Endodermal cell (in vitro differentiated cells): ENCODE measurements at regions not wholly inside any gene's neighbourhood (a gene's known extent, or its start where the extent isn't known, plus 50 kb on each side); places are given as distances from the start of the nearest gene placed in this dataset.

Experiments used
- DNase-seq: peaks from one replicate; pipeline ENCODE4 v3.0.0-alpha.2; 2017
- H3K27ac ChIP-seq: 2 replicates; pipeline ENCODE4 v1.5.1; 2013; ENCODE audit warnings: mild to moderate bottlenecking, low read depth, low read length, moderate library complexity
- H3K27me3 ChIP-seq: 2 replicates; pipeline ENCODE4 v1.6.1; 2013; ENCODE audit warnings: mild to moderate bottlenecking, low read length, moderate library complexity; ENCODE audit not compliant: insufficient read depth, control insufficient read depth, poor library complexity, severe bottlenecking
- H3K36me3 ChIP-seq: 2 replicates; pipeline ENCODE4 v1.7.0; 2013; ENCODE audit warnings: mild to moderate bottlenecking, low read length, moderate library complexity; ENCODE audit not compliant: control insufficient read depth, insufficient read depth
- H3K4me1 ChIP-seq: one replicate; pipeline ENCODE4 v1.7.0; 2013; ENCODE audit warnings: low read length; ENCODE audit not compliant: control insufficient read depth, insufficient read depth
- H3K4me3 ChIP-seq: 2 replicates; pipeline ENCODE4 v1.5.1; 2013; ENCODE audit warnings: mild to moderate bottlenecking, low read length, moderate library complexity
- H3K9ac ChIP-seq: 2 replicates; pipeline ENCODE4 v1.6.1; 2013; ENCODE audit warnings: mild to moderate bottlenecking, low read length, moderate library complexity; ENCODE audit not compliant: poor library complexity, severe bottlenecking; ENCODE audit errors: extremely low read depth
- H3K9me3 ChIP-seq: 2 replicates; pipeline ENCODE4 v1.6.1; 2013; ENCODE audit warnings: mild to moderate bottlenecking, low read length, moderate library complexity; ENCODE audit not compliant: control insufficient read depth
- H3K27ac Mint-ChIP-seq: 2 replicates; pipeline ENCODE4 v1.8.0; 2020; ENCODE audit warnings: mixed read lengths
- H3K27me3 Mint-ChIP-seq: 2 replicates; pipeline ENCODE4 v1.8.0; 2021; ENCODE audit warnings: mild to moderate bottlenecking, mixed read lengths; ENCODE audit not compliant: insufficient read depth
- H3K36me3 Mint-ChIP-seq: 2 replicates; pipeline ENCODE4 v1.8.0; 2020; ENCODE audit warnings: low read depth, mixed read lengths
- H3K4me1 Mint-ChIP-seq: 2 replicates; pipeline ENCODE4 v1.8.0; 2020; ENCODE audit warnings: mixed read lengths
- H3K4me3 Mint-ChIP-seq: 2 replicates; pipeline ENCODE4 v1.8.0; 2020; ENCODE audit warnings: mild to moderate bottlenecking, moderate library complexity, mixed read lengths
- H3K9me3 Mint-ChIP-seq: 2 replicates; pipeline ENCODE4 v1.8.0; 2020; ENCODE audit warnings: mild to moderate bottlenecking, mixed read lengths
- CTCF ChIP-seq: fragments of 200-600 bp; sonication (generic); conservative IDR thresholded peaks from 2 replicates; pipeline ENCODE4 v1.5.0; 2021; ENCODE audit warnings: antibody characterized with exemption, mild to moderate bottlenecking
- WGBS, 2 experiments: methylation state at CpG; one replicate each; pipeline versions ENCODE4 v1.1.5 to v1.1.7; 2013; ENCODE audit warnings: missing lambda C conversion rate in 2 of 2, mixed read lengths in 1 of 2; ENCODE audit not compliant: insufficient coverage in 1 of 2, insufficient read length in 1 of 2; 5-methylcytosine and 5-hydroxymethylcytosine counted together

- no peaks in the 10 kb centered on the region for H3K36me3 ChIP-seq
- H3K4me1 Mint-ChIP-seq = peaks cover 7% of the 10 kb centered on the region
- H3K27me3 ChIP-seq = no peaks in the 10 kb centered on the region
- no peaks in the 10 kb centered on the region for H3K9me3 Mint-ChIP-seq
- no peak for DNase-seq
- H3K36me3 Mint-ChIP-seq = no peaks in the 10 kb centered on the region
- TF ChIP-seq CTCF = no peak
- H3K4me3 Mint-ChIP-seq = no peak overlapping the region
- no peak overlapping the region for H3K27ac Mint-ChIP-seq
- no peak overlapping the region for H3K4me3 ChIP-seq
- no peaks in the 10 kb centered on the region for H3K27me3 Mint-ChIP-seq
- H3K9me3 ChIP-seq = no peaks in the 10 kb centered on the region
- no peak overlapping the region for H3K9ac ChIP-seq
- no peaks in the 10 kb centered on the region for H3K4me1 ChIP-seq
- WGBS, 2 experiments = 92 to 100% methylated on average over 3 to 7 of the region's 7 CpGs
- H3K27ac ChIP-seq = no peak overlapping the region
Measured at GRCh38 chr12:126506426-126507182, 1441.4 kb downstream of the AACS start.

GRCh38 chr12:126507231-126507630 lies 1442.0 kb downstream of the AACS start:
- H3K9me3 ChIP-seq = no peaks in the 10 kb centered on the region
- H3K27ac ChIP-seq = no peak overlapping the region
- no peak overlapping the region for H3K27ac Mint-ChIP-seq
- H3K4me1 Mint-ChIP-seq = peaks cover 7% of the 10 kb centered on the region
- H3K4me3 ChIP-seq = no peak overlapping the region
- TF ChIP-seq CTCF = no peak
- H3K9ac ChIP-seq = no peak overlapping the region
- 85 to 100% methylated on average over 1 to 2 of the region's 2 CpGs for WGBS, 2 experiments
- no peak for DNase-seq
- no peaks in the 10 kb centered on the region for H3K36me3 ChIP-seq
- H3K9me3 Mint-ChIP-seq = no peaks in the 10 kb centered on the region
- no peaks in the 10 kb centered on the region for H3K27me3 Mint-ChIP-seq
- H3K4me3 Mint-ChIP-seq = no peak overlapping the region
- H3K4me1 ChIP-seq = no peaks in the 10 kb centered on the region
- no peaks in the 10 kb centered on the region for H3K27me3 ChIP-seq
- no peaks in the 10 kb centered on the region for H3K36me3 Mint-ChIP-seq

GRCh38 chr12:126509572-126509971 lies 1444.3 kb downstream of the AACS start:
- Mint-ChIP-seq H3K9me3 (no peaks in the 10 kb centered on the region), H3K4me3 (no peak overlapping the region), H3K27ac (no peak overlapping the region), H3K4me1 (peaks cover 14% of the 10 kb centered on the region), H3K36me3 (no peaks in the 10 kb centered on the region), H3K27me3 (no peaks in the 10 kb centered on the region)
- no peaks in the 10 kb centered on the region for H3K9me3 ChIP-seq
- WGBS, 2 experiments = 69 to 93% methylated on average over 3 to 4 of the region's 4 CpGs
- no peak overlapping the region for H3K4me3 ChIP-seq
- no peak overlapping the region for H3K9ac ChIP-seq
- no peak overlapping the region for H3K27ac ChIP-seq
- no peak for TF ChIP-seq CTCF
- peaks cover 5% of the 10 kb centered on the region for H3K4me1 ChIP-seq
- no peak for DNase-seq
- no peaks in the 10 kb centered on the region for H3K36me3 ChIP-seq
- H3K27me3 ChIP-seq = no peaks in the 10 kb centered on the region
